OCI-LY3 (cell line): ENCODE measurements at regions not wholly inside any gene's neighbourhood (a gene's known extent, or its start where the extent isn't known, plus 50 kb on each side); places are given as distances from the start of the nearest gene placed in this dataset.

ENCODE experiments used
- CTCF ChIP-seq: fragments of 200-600, 300-600 bp; sonication (generic); IDR thresholded peaks from 2 replicates; pipeline ENCODE4 v1.5.1; 2014; ENCODE audit warnings: antibody characterized with exemption, low read length, low read depth
- EZH2phosphoT487 ChIP-seq: fragments of 200-600 bp; shearing (Covaris generic); IDR thresholded peaks from 2 replicates; pipeline ENCODE4 v1.6.1; 2018; ENCODE audit warnings: antibody characterized with exemption, mixed run types, low read depth

GRCh38 chr10:8302565-8302964 lies 248.1 kb downstream of the GATA3 start:
- TF ChIP-seq CTCF (no peak), EZH2phosphoT487 (no peak)
